Testis (tissue), 2 donors: ENCODE measurements at regions not wholly inside any gene's neighbourhood (a gene's known extent, or its start where the extent isn't known, plus 50 kb on each side); places are given as distances from the start of the nearest gene placed in this dataset.

Experiments
- POLR2A ChIP-seq: fragments of 450-650 bp; IDR thresholded peaks from one replicate; pipeline ENCODE4 v1.6.1; 2017; ENCODE audit warnings: antibody characterized with exemption, mild to moderate bottlenecking, moderate library complexity
- TF ChIP-seq, protein P1 (sequence below), 3 experiments: fragments of 450-650 bp in 2 of 3; fragments of 200-600 bp in 1 of 3; sonication (generic) in 1 of 3; IDR thresholded peaks; one replicate each; pipeline ENCODE4 v1.5.1; 2016 to 2019; ENCODE audit warnings: antibody characterized with exemption in 3 of 3, mild to moderate bottlenecking in 2 of 3, moderate library complexity in 1 of 3

DNA sequence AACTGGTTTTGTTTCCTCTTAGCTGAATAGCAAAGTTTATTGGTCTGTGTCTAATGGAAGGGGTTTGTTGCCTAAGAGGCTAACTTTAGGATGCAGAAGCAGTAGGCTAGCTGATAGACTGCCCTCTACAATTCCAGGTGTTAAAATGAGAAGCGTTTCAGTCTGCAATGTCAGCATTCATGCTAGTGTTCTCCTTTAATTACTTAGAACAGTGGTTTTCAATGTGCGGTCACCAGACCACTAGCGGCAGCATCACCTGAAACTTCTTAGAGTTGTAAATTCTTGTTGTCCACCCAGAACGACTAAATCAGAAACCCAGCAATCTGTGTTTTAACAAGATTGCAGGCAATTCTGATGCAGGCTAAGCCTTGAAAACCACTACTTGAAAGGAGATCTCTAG, 392.9 kb downstream of the IPMK start:
- no peak for TF ChIP-seq POLR2A
- TF ChIP-seq, protein P1, sequence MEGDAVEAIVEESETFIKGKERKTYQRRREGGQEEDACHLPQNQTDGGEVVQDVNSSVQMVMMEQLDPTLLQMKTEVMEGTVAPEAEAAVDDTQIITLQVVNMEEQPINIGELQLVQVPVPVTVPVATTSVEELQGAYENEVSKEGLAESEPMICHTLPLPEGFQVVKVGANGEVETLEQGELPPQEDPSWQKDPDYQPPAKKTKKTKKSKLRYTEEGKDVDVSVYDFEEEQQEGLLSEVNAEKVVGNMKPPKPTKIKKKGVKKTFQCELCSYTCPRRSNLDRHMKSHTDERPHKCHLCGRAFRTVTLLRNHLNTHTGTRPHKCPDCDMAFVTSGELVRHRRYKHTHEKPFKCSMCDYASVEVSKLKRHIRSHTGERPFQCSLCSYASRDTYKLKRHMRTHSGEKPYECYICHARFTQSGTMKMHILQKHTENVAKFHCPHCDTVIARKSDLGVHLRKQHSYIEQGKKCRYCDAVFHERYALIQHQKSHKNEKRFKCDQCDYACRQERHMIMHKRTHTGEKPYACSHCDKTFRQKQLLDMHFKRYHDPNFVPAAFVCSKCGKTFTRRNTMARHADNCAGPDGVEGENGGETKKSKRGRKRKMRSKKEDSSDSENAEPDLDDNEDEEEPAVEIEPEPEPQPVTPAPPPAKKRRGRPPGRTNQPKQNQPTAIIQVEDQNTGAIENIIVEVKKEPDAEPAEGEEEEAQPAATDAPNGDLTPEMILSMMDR (IDR thresholded peaks at IDR 0.05): no peak
